Erythroblast (primary cell): ENCODE measurements at regions not wholly inside any gene's neighbourhood (a gene's known extent, or its start where the extent isn't known, plus 50 kb on each side); places are given as distances from the start of the nearest gene placed in this dataset.
"Not testable (repeated sequence)": the region's sequence is repeated elsewhere in the genome, so short reads cannot be mapped to it uniquely, and the experiment has no call there.

Experiments used
- DNase-seq, 2 experiments: peaks; one replicate each; lab custom pipeline; 2025; lab: John Stamatoyannopoulos, UW
- GATA1 ChIP-seq: IDR thresholded peaks from 2 replicates; pipeline ENCODE4 v1.6.1; 2011; ENCODE audit warnings: low read depth, mild to moderate bottlenecking, control low read depth, low read length, moderate library complexity
- POLR2A ChIP-seq: IDR thresholded peaks from 2 replicates; pipeline ENCODE4 v1.6.1; 2011; ENCODE audit warnings: mild to moderate bottlenecking, low read length

DNA sequence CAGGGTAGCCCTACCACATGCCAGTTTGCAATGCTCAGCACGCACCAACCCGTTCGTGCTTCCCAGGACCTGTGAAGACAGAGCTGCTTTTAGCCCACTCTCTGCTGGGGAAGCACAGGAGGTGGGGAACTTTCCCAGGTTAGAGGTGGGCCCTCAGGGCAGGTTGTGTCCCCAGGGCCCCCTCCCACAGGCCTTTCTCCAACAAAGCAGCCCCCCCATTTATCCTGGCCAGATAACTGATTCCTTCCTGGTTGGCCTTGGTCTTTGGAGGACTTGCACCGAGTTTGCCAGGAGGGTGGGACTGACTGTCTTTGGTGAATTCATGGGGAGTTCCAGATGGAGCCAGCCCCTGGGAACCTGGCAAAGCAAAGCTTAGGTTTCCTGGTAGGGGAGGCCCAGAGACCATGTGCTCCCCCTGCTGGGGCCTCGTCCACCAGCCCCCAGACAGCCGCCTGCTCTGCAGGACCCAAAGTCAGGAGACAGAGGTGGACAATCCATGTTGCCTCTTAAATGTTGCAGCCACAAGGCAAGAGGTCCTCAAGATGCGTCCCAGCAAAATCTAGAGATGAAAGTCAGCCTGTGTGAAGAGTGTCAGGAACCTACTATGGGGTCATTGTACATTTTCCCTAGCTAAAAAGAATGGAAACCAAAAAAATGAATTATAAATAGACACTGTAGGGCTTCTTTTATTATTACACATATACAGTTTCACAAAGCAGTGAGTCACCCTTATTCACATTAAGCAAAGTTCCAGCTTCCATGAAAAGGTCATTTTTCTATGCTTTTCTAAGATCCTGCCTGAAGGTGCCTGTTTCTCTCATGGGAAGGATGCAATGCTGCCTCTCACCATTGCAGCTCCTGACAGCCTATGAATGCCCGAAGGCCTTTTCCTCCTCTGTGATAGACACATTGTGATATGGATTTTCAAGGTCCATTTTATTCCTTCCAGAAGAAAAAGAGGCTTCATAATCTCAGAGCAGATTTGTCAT is 497.8 kb downstream of the PREX1 start:
- peak in 1 of 2 experiments; percentile 4 for DNase-seq
- TF ChIP-seq GATA1, result no peak
- TF ChIP-seq POLR2A, result no peak

DNA sequence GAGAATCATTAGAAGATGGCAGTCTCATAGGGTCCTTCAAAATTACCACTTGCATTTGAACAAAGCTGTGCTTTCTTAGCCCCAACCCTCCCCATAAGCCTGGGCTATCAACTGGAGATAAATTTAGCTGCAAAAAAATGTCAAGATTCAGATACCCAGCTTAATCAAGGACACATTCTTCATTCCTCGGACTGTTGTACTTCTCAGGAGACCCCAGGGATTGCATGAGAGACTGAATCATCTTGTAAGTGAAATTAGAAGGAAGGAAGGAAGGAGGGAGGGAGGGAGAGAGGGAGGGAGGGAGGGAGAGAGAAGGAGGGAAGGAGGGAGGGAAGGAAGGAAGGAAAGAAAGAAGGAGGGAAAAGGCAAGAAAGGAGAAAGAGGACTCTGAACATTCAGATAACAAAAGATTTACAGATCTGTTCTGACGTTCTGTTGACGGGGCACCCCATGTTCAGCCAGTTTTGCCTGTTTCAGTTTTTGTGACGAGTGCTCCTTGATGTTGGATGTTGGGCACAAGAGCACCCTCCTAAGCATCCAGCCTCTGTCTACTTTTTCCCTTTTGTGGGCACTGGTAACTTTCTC is 498.7 kb downstream of the PREX1 start:
- no peak for TF ChIP-seq GATA1
- no peak for TF ChIP-seq POLR2A
- no peak for DNase-seq

DNA sequence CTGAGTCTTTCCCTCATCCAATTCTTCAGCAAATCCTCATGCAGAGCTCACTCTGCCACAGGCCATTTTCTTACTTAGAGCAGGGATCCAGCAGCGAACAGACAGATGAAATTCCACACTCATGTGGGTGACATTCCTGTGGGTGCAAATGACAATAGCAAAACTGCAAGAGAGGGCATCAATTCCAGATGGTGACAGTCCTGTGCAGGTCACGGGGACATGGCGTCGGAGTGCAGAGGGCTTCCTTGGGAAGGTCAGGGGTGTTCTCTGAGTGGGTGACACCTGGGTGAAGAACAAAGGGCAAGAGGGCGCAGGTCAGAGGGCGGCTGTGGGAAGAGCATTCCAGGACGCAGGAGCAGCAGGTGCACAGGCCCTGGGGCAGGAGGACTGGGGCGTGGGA is 500.0 kb downstream of the PREX1 start:
- not testable (repeated sequence) for DNase-seq

DNA sequence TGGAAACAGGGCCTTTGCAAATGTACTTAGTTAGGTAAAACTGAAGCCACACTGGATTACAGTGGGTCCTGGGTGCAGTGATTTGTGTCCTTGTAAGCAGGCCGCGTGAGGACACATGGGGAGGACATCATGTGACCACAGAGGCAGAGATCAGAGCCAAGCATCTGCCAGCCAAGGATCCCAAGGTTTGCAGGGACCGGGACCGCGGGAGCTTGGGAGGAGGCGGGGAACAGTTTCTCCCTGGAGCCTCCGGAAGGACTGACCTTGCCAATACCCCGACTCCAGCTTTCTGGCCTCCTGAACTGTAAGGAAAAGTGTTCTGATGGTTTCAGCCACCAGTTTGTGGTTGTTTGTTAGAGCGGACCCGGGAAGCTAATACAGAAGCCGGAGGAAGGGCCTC is 500.9 kb downstream of the PREX1 start:
- no peak for DNase-seq
- TF ChIP-seq GATA1 (no peak), POLR2A (no peak)

DNA sequence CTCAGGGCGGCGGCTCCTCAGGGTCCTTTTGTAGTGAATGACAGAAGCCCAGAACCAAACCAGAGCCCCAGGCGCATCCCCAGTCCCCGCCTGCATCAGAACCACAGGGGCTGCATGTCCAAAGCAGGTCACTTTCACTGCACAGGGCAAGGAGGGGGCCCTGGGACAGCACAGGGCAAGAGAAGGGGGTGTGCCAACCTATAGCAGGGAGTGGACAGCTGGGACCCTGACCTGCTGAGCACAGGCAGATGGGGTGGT is 501.4 kb downstream of the PREX1 start:
- TF ChIP-seq GATA1, result no peak
- no peak for TF ChIP-seq POLR2A
- DNase-seq, result no peak

DNA sequence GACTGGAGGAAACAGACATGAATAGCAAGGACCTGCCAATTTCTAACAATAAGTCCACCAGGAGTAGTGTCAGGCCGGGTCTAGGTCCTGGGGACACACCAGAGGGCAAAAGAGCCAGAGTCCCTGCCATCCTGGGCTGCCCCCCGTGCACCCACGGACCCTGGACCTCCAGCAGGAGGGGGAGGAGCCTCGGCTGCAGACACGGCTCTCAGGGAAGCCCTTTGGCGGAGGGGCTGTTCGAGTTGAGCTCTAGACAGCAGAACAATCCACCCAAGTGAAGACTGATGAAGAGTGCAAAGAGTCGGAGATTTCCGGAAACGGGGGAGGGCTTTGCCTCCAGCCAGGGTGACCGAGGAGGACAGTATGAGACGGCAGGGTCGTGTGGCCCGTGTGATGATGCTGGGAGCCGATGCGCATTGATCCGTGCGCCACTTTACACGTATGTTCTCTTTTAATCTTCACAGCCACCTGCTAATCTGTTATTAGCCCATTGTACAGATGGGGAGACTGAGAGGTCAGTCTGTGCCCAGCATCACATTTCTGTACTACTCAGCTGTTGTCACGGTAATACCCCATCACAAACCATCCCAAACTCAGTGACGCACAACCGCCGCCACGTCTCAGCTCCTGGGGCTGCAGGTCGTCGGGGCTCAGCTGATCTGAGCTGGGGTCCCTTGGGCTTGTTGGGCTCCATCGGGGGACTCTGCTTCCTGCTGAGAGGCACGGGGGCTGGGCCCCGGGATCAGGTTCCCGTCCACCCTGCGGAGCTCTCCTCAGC is 502.0 kb downstream of the PREX1 start:
- no peak for TF ChIP-seq POLR2A
- TF ChIP-seq GATA1, result no peak
- no peak for DNase-seq

DNA sequence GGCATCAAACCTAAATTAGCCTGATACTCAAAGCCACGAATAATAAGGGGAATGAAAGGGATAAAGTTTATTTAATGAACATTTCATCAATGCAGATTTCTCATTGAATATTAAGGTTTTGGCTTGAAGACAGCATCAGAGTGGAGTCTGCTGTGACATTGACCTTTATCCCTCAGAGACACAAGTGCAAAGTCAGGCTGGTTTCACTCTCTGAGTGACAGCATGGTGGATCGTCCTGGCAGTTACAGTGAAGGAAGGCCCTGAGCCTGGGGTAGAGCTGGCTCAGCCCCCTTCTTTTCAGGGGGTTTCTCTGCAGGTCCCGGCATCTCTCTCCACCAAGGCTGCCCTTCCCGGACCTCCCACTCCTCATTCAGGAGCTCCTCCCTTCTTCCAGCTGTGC is 503.1 kb downstream of the PREX1 start:
- DNase-seq, result no peak

DNA sequence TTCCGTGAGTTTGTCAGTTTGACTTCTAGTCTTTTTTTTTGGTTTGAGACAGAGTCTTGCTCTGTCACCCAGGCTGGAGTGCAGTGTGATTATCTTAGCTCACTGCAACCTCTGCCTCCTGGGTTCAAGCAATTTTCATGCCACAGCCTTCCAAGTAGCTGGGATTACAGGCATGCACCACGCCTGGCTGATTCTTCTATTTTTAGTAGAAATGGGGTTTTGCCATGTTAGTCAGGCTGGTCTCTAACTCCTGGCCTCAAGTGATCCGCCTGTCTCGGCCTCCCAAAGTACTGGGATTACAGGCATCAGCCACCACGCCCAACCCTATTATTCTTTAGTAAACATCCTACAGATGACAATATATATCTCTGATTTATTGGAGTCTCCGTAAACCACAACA is 506.5 kb downstream of the PREX1 start:
- no peak for DNase-seq
- no peak for TF ChIP-seq POLR2A

More for the DNA sequence above, 503.1 kb downstream of the PREX1 start:
- TF ChIP-seq POLR2A (no peak), GATA1 (no peak)

DNA sequence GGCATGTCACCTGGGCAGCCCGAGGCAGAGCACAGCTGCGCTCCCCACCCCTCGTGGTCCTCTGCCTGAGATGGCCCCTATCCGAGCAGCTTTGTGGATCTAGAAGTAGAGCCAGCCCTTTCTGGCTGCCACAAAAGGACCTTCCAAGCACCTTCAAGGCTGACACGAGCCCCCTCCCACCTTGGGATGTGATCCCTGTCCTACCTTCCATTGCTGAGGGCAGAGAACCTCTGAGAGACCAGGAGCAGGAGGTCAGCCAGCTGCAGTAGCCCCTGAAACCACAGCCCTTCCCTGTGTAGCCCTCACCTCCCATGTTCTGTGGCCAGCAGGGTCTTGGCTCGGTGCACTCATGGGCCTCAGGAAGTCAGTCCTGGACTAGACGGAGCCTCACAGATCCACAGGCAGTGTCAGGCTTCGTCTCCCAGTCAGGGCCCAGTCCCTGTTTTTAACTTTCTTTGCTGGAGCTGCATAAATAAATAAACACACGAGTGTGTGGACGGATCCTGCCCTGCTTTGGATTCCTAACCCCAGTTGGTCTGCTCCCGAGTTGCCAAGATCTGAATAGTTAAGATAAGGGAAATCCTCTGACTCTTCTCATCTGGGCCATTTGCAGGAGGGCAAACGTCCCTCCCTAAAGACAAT is 507.7 kb downstream of the PREX1 start:
- DNase-seq, result no peak
- TF ChIP-seq GATA1, result no peak
- no peak for TF ChIP-seq POLR2A

DNA sequence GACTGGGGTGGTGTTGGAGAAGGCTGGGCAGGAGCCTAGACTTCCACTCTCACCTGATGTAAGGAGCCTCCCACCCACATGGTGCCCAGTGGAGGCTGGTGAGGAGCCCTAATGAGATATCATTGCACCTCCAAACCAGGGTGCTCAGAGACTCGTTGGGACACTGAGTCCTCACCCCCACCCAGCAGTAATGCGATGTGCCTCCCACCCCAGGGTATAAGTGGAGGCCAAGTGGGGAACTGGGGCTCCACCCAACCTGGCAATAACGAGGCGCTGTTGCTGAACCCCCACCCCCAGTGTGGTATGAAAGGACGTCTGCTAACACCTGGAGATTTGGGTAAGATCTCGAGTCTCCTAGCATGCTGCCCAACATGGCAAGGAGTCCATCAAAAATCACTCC is 510.2 kb downstream of the PREX1 start:
- no peak for DNase-seq
- TF ChIP-seq POLR2A (no peak), GATA1 (no peak)

DNA sequence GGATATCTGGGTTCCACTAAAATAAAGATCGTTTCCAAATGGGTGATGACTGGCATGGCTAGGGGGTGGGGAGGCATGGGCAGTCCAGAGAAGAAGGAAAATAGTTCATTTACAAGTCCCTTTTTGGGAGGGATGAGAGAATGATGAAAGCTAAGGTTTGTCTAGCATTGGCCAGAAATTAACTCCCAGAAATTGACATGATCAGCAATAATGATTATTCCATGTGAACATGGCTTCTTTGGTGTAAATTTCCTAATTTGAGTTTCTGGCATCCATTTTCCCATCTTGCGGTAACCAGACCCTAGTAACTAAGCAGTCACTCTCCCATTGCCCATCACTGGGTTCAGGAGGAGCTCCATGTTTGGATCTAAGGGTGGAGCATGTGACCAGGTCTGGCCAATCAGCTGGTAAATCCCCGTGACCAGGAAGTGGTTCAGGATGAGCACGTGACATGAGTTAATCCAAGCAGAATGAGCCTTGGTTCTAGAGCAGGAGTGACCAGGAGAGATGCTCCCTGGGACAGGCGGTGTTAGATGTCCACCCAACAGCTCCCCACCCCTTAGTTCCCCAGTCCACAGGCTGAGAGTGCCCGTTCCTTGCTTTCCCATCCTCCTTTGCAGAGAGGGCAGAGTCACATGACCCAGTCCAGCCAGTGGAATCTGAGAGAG is 512.7 kb downstream of the PREX1 start:
- TF ChIP-seq POLR2A (no peak), GATA1 (no peak)

DNA sequence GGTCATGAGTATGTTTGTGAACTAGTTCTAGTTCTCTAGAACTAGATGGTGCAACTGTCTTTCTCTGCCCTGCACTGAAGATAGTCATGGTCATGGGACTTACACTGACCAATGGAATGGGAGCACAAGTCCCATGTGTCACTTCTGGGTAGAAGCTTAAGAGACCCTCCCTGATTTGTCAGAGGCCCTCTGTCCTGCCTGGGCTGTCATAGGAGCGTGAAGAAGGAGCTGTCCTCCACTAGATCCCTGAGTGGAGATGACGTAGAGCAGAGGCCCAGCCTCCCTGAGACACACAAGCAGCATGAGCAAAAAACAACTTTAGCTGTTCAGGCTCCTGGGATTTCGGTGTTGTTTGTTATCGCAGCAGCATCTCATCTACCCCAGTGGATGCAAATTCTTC is 514.5 kb downstream of the PREX1 start:
- no peak for DNase-seq
- TF ChIP-seq POLR2A (no peak), GATA1 (no peak)

More for the DNA sequence above, 512.7 kb downstream of the PREX1 start:
- no peak for DNase-seq

DNA sequence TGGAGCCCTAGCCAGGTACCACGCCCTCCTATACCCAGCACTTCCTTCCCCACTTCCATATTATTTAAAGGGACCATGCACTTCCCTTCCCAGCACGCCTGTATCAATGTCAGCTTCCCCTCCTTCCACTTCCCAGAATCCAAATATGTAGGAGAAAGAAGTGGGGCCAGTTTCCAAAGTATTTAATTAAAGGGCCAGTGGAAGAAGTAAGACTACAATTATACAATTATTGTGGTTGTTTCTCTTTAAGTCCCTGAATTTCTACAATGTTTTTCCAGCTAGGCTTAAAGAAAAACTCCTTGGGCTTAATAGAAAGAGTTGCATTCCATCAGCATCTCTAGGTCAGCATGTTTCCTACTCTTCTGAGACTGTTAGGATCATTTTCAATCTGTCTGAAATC is 515.8 kb downstream of the PREX1 start:
- no peak for TF ChIP-seq GATA1
- TF ChIP-seq POLR2A, result no peak
- DNase-seq, result no peak

DNA sequence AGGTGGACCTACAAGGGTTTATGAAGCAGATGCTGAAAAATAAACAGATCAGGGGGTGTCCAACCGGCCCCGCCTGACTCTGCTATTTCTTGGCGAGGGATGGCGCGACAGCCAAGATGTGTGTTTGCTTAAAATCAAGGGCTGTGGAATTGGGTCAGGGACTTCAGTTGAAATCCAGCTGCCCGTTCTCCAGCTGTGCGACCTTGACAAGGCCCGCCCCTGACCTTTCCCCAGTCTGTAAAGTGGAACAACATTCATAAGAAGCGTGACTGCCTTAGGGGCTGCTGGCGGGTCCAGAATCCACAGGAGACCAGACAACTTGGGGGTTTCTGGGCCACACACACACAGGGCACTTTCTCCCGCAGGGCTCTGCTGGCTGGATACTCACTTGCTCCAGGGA is 517.5 kb downstream of the PREX1 start:
- no peak for DNase-seq
- TF ChIP-seq GATA1 (no peak), POLR2A (no peak)
